ENCODE measurements at regions not wholly inside any gene's neighbourhood (a gene's known extent, or its start where the extent isn't known, plus 50 kb on each side); places are given as distances from the start of the nearest gene placed in this dataset.

DNA sequence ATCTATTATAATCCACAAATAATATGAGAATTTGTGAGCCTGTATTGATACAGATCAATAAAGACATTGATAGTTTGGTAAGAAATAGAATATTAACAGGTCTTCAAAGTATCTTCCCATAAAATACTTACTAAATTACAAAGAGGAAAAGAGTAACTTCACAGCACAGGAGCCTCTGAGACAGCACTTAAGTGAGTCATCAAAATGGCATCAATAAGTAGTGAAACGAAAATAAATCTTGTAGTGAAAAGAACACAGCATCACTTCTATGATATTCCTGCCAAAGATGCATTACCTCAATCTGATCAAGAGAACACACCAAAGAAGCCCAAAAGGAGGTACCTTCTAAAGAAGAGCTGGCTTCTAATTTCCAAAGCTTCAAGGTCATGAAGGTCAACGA is 116.4 kb downstream of the CBLN2 start:
- ATAC-seq (ENCODE audit: low read depth): no peak
- TF ChIP-seq, protein P1, sequence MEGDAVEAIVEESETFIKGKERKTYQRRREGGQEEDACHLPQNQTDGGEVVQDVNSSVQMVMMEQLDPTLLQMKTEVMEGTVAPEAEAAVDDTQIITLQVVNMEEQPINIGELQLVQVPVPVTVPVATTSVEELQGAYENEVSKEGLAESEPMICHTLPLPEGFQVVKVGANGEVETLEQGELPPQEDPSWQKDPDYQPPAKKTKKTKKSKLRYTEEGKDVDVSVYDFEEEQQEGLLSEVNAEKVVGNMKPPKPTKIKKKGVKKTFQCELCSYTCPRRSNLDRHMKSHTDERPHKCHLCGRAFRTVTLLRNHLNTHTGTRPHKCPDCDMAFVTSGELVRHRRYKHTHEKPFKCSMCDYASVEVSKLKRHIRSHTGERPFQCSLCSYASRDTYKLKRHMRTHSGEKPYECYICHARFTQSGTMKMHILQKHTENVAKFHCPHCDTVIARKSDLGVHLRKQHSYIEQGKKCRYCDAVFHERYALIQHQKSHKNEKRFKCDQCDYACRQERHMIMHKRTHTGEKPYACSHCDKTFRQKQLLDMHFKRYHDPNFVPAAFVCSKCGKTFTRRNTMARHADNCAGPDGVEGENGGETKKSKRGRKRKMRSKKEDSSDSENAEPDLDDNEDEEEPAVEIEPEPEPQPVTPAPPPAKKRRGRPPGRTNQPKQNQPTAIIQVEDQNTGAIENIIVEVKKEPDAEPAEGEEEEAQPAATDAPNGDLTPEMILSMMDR (IDR thresholded peaks at IDR 0.05; ENCODE audit: poor library complexity, severe bottlenecking): no peak
- Histone ChIP-seq H3K27ac (ENCODE audit: poor library complexity, severe bottlenecking) (no peak overlapping the region), H3K4me3 (ENCODE audit: severe bottlenecking) (no peak overlapping the region), H3K36me3 (ENCODE audit: low read depth) (no peaks in the 10 kb centered on the region), H3K27me3 (ENCODE audit: insufficient read depth, poor library complexity, severe bottlenecking) (no peaks in the 10 kb centered on the region), H3K4me1 (ENCODE audit: insufficient read depth, poor library complexity, severe bottlenecking) (no peaks in the 10 kb centered on the region), H3K9me3 (ENCODE audit: severe bottlenecking) (no peaks in the 10 kb centered on the region)
- DNase-seq (ENCODE audit: low spot score): no peak

DNA sequence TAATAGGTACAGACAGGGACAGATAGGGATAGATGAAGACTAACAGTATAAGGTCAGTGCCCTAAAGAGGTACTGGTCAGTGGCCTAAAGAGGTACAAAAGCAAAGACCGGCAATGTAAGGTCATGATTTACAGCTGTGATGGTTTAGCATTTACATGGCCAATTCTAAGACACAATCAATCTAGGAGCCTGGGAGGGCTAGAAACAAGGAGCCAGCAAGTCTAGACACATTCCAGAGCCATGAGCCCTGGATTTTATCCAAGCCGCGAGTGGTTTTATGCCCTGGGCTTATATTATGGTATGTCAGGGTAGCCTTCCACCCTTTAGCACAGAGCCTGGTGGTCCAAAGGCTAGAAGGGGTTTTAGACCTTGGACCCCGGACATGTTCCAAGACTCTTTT is 124.2 kb downstream of the CBLN2 start:
- no peaks in the 10 kb centered on the region for H3K36me3 ChIP-seq (ENCODE audit: low read depth)
- no peaks in the 10 kb centered on the region for H3K9me3 ChIP-seq (ENCODE audit: severe bottlenecking)
- DNase-seq (ENCODE audit: low spot score): no peak
- no peaks in the 10 kb centered on the region for H3K4me1 ChIP-seq (ENCODE audit: insufficient read depth, poor library complexity, severe bottlenecking)
- TF ChIP-seq, protein P1 (IDR thresholded peaks at IDR 0.05; ENCODE audit: poor library complexity, severe bottlenecking): no peak
- no peaks in the 10 kb centered on the region for H3K27me3 ChIP-seq (ENCODE audit: insufficient read depth, poor library complexity, severe bottlenecking)
- no peak for ATAC-seq (ENCODE audit: low read depth)
- H3K27ac ChIP-seq (ENCODE audit: poor library complexity, severe bottlenecking): no peak overlapping the region
- H3K4me3 ChIP-seq (ENCODE audit: severe bottlenecking): no peak overlapping the region

DNA sequence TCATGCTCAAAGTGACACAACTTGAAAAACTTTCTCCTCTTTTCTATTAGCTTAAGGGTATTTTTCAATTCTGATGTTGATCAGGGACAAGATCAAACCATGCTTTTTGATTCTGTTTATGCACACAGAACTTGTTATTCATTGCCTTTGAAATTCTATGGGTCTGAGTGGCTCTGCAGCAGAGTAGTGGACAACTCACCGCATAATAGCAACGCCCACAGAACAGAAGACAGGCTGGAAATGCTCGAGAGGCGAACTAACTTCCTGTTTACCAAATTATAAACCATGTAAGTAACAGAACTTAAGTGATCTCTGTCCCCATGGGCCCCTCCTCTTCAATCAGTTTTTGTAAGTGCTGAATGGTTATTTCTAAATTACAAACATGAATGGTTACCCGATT is 131.2 kb downstream of the CBLN2 start:
- DNase-seq (ENCODE audit: low spot score) (no peak), ATAC-seq (ENCODE audit: low read depth) (no peak)
- Histone ChIP-seq H3K27ac (ENCODE audit: poor library complexity, severe bottlenecking) (no peak overlapping the region), H3K9me3 (ENCODE audit: severe bottlenecking) (no peaks in the 10 kb centered on the region), H3K4me1 (ENCODE audit: insufficient read depth, poor library complexity, severe bottlenecking) (no peaks in the 10 kb centered on the region), H3K27me3 (ENCODE audit: insufficient read depth, poor library complexity, severe bottlenecking) (no peaks in the 10 kb centered on the region), H3K4me3 (ENCODE audit: severe bottlenecking) (no peak overlapping the region), H3K36me3 (ENCODE audit: low read depth) (no peaks in the 10 kb centered on the region)
- TF ChIP-seq, protein P1 (IDR thresholded peaks at IDR 0.05; ENCODE audit: poor library complexity, severe bottlenecking): no peak

DNA sequence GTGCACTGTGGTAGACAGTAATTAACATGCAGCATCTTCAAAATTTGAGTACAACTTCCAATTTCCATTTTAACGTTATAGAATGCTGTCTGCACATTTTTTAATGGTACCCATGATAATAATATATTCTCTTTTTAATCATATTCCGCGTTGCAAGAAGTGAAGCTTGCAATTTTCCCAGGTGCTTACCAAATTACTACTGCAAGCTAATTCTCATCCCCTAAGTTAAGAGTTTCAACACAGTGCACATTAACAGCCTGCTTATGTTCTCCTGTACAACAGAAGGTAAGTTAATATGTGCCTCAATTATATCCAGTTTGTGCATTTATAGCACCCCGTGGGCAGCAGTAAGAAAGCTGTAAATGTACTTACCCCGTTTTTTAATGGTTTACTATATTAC is 132.9 kb downstream of the CBLN2 start:
- Histone ChIP-seq H3K4me1 (ENCODE audit: insufficient read depth, poor library complexity, severe bottlenecking) (no peaks in the 10 kb centered on the region), H3K9me3 (ENCODE audit: severe bottlenecking) (no peaks in the 10 kb centered on the region), H3K4me3 (ENCODE audit: severe bottlenecking) (no peak overlapping the region), H3K27ac (ENCODE audit: poor library complexity, severe bottlenecking) (no peak overlapping the region), H3K27me3 (ENCODE audit: insufficient read depth, poor library complexity, severe bottlenecking) (no peaks in the 10 kb centered on the region), H3K36me3 (ENCODE audit: low read depth) (no peaks in the 10 kb centered on the region)
- TF ChIP-seq, protein P1 (IDR thresholded peaks at IDR 0.05; ENCODE audit: poor library complexity, severe bottlenecking): no peak
- DNase-seq (ENCODE audit: low spot score) (no peak), ATAC-seq (ENCODE audit: low read depth) (no peak)

DNA sequence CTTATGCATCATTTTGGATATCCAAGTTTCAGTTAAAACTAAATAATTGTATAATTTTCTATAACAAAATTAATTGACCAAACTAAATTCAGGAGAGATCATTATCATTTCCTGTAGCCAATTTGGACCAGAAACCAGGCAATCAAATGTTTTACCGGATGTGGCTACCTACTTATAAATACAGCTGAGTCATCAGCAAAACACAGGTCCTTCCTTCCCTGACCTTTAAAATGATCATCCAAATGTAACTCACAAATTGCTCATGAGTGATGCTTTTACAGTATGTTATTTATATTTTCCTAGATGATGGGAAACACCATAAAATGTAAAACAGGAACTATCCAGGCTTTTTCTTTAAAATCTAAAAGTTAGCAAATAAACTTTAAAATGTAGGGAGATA is 133.7 kb downstream of the CBLN2 start:
- no peaks in the 10 kb centered on the region for H3K9me3 ChIP-seq (ENCODE audit: severe bottlenecking)
- no peaks in the 10 kb centered on the region for H3K27me3 ChIP-seq (ENCODE audit: insufficient read depth, poor library complexity, severe bottlenecking)
- H3K36me3 ChIP-seq (ENCODE audit: low read depth): no peaks in the 10 kb centered on the region
- H3K4me1 ChIP-seq (ENCODE audit: insufficient read depth, poor library complexity, severe bottlenecking): no peaks in the 10 kb centered on the region
- no peak overlapping the region for H3K27ac ChIP-seq (ENCODE audit: poor library complexity, severe bottlenecking)
- TF ChIP-seq, protein P1 (IDR thresholded peaks at IDR 0.05; ENCODE audit: poor library complexity, severe bottlenecking): no peak
- H3K4me3 ChIP-seq (ENCODE audit: severe bottlenecking): no peak overlapping the region
- no peak for ATAC-seq (ENCODE audit: low read depth)
- DNase-seq (ENCODE audit: low spot score): no peak
